PC-3 (cell line): ENCODE measurements at regions not wholly inside any gene's neighbourhood (a gene's known extent, or its start where the extent isn't known, plus 50 kb on each side); places are given as distances from the start of the nearest gene placed in this dataset.

Experiments
- CTCF ChIP-seq: fragments of 300-600 bp; sonication (generic); conservative IDR thresholded peaks from 2 replicates; pipeline ENCODE4 v1.5.1; 2017; ENCODE audit warnings: antibody characterized with exemption, low read depth, mild to moderate bottlenecking, low read length
- EZH2 ChIP-seq: fragments of 300-600 bp; sonication (generic); IDR thresholded peaks from one replicate; pipeline ENCODE4 v1.6.1; 2017; ENCODE audit warnings: antibody characterized with exemption, mild to moderate bottlenecking, low read length; ENCODE audit not compliant: unreplicated experiment

GRCh38 chr3:170644711-170645110 is 58.8 kb upstream of the SLC7A14 start:
- no peak for TF ChIP-seq CTCF
- TF ChIP-seq EZH2 = no peak
